Thymus (tissue), 11 donors: ENCODE measurements at regions not wholly inside any gene's neighbourhood (a gene's known extent, or its start where the extent isn't known, plus 50 kb on each side); places are given as distances from the start of the nearest gene placed in this dataset.

ENCODE experiments used
- DNase-seq, 9 donors: peaks; one replicate each; pipeline ENCODE4 v3.0.0-alpha.2; 2013; ENCODE audit warnings: low spot score in 9 of 9, low read depth in 6 of 9, missing footprints in 1 of 9
- H3K27ac ChIP-seq, 2 donors: one replicate each; pipeline ENCODE4 v1.5.1; 2013; ENCODE audit warnings: control low read depth in 1 of 2, low read depth in 1 of 2, low read length in 1 of 2, mild to moderate bottlenecking in 1 of 2, moderate library complexity in 1 of 2
- H3K27me3 ChIP-seq, 2 donors: one replicate each; pipeline ENCODE4 v1.5.1; 2013; ENCODE audit warnings: low read length in 1 of 2; ENCODE audit not compliant: control insufficient read depth in 2 of 2, insufficient read depth in 1 of 2
- H3K36me3 ChIP-seq, 2 donors: one replicate each; pipeline ENCODE4 v1.5.1; 2013; ENCODE audit warnings: low read length in 1 of 2, mild to moderate bottlenecking in 1 of 2, moderate library complexity in 1 of 2; ENCODE audit not compliant: control insufficient read depth in 2 of 2, insufficient read depth in 2 of 2
- H3K4me1 ChIP-seq, 2 donors: one replicate each; pipeline ENCODE4 v1.5.1; 2013; ENCODE audit warnings: low read length in 2 of 2; ENCODE audit not compliant: control insufficient read depth in 2 of 2, insufficient read depth in 2 of 2
- H3K4me3 ChIP-seq, 2 donors: one replicate each; pipeline ENCODE4 v1.5.1; 2013; ENCODE audit warnings: low read length in 2 of 2, control low read depth in 1 of 2, mild to moderate bottlenecking in 1 of 2
- H3K9me3 ChIP-seq, 2 donors: one replicate each; pipeline ENCODE4 v1.5.1; 2013; ENCODE audit warnings: low read length in 1 of 2, mild to moderate bottlenecking in 1 of 2; ENCODE audit not compliant: control insufficient read depth in 2 of 2, insufficient read depth in 1 of 2
- WGBS: extraction: QIAGEN DNeasy Blood & Tissue Kit; methylation state at CpG from one replicate; pipeline ENCODE4 v1.1.7; 2013; 5-methylcytosine and 5-hydroxymethylcytosine counted together
- donor health status: healthy.

DNA sequence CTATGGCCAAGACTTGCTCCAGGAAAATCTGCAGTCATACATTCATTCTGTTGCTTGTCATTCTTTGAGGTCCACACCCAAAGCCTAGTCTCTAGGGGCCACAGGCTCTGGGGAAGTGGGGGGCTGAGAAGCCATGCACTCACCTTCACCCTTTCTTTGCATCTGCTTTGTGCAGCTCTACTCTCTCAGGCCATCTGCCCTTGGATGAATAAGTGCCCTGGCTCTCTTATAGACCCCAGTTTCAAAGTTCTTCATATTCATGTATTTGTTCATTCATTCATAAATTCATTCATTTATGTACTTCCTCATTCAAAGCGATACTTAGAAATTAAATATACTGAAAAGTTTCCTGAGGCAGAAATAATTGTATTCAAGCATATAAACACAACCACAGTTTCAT lies 130.3 kb upstream of the FAM98A start:
- WGBS, result 87% methylated on average over 1 of the region's 1 CpG
- H3K27me3 ChIP-seq, result no peaks in the 10 kb centered on the region

DNA sequence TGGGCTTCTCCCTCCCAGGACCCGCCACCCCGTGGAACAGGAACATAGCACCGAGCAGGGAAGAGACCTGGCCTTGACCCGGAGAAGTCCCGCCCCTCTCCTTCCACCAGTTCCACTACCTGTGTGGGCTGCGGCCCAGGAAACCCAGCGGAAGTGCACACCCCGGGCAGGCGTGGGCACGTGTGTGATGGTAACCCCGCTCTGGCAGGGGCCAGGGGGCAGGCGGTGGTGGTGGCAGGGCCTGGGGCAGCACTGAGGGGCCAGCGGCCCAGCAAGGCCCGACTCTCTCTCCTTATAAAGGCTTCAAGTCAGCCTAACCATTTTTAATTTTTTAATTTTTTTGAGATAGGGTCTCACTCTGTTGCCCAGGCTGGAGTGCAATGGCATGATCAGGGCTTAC lies 129.0 kb upstream of the FAM98A start:
- no peaks in the 10 kb centered on the region for H3K4me1 ChIP-seq
- no peaks in the 10 kb centered on the region for H3K36me3 ChIP-seq
- H3K27ac ChIP-seq, result no peak overlapping the region
- H3K9me3 ChIP-seq, result peaks cover 1 to 13% of the 10 kb centered on the region in 2 donors
- WGBS, result 94% methylated on average over 14 of the region's 14 CpGs
- DNase-seq, result no peak
- no peak overlapping the region for H3K4me3 ChIP-seq
- no peaks in the 10 kb centered on the region for H3K27me3 ChIP-seq

More for the DNA sequence above, 130.3 kb upstream of the FAM98A start:
- no peaks in the 10 kb centered on the region for H3K36me3 ChIP-seq
- no peak for DNase-seq
- H3K4me1 ChIP-seq, result no peaks in the 10 kb centered on the region
- no peak overlapping the region for H3K4me3 ChIP-seq
- no peak overlapping the region for H3K27ac ChIP-seq
- H3K9me3 ChIP-seq, result peaks cover 1 to 13% of the 10 kb centered on the region in 2 donors

DNA sequence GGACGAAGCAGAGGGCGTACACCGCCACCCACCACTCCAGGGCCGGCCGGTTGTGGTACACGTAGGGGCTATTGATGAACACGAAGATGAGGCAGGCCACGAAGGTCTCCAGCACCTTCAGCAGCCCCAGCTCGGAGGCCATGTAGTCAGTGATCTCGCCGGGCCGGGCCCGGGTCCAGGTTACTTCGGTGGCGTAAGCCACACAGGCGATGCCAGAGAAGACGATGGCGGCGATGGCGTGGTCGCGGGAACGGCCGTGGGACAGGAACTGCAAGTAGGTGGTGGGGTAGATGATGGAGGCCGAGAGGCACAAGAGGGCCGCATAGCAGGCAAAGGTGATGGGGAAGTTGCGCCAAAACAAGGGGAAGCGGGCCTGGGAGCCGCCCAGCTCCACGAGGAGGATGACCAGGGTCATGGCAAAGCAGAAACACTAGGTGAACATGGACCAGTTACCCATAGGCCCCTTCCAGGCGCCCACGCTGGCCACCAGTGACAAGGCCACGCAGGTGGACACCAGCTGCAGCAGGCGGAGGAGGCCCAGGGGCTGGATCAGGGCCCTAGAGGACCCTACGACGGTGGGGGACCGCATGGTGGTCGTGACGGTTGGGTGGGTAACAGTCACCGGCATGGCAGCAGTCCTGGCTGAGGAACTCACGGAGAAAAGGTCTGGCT lies 128.4 kb upstream of the FAM98A start:
- Histone ChIP-seq H3K4me3 (no peak overlapping the region), H3K27ac (no peak overlapping the region), H3K4me1 (no peaks in the 10 kb centered on the region), H3K9me3 (peaks cover 1 to 13% of the 10 kb centered on the region in 2 donors), H3K27me3 (no peaks in the 10 kb centered on the region), H3K36me3 (no peaks in the 10 kb centered on the region)
- no peak for DNase-seq
- 96% methylated on average over 41 of the region's 41 CpGs for WGBS

DNA sequence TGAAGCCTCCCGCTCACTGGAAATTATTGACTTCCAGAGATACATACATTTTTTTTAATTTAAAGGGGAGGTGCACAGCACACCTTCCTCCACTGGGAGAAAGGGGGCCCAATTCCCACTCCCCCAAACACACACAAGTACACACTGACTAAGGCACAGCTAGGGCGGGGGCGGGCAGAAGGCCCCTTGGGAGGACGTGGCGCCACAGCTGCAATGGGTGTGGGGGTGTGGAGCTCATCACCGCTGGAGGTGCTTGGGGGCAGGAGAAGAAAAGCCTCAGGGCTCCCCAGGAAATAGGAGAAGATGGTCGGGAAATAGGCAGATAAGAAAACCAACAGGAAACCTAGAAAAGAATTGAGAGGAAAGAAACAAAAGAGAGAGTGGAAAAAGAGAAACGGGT lies 127.3 kb upstream of the FAM98A start:
- H3K36me3 ChIP-seq, result no peaks in the 10 kb centered on the region
- H3K27ac ChIP-seq, result no peak overlapping the region
- 81% methylated on average over 8 of the region's 8 CpGs for WGBS
- H3K4me1 ChIP-seq, result no peaks in the 10 kb centered on the region
- peaks cover 1 to 13% of the 10 kb centered on the region in 2 donors for H3K9me3 ChIP-seq
- no peaks in the 10 kb centered on the region for H3K27me3 ChIP-seq
- no peak for DNase-seq
- no peak overlapping the region for H3K4me3 ChIP-seq

DNA sequence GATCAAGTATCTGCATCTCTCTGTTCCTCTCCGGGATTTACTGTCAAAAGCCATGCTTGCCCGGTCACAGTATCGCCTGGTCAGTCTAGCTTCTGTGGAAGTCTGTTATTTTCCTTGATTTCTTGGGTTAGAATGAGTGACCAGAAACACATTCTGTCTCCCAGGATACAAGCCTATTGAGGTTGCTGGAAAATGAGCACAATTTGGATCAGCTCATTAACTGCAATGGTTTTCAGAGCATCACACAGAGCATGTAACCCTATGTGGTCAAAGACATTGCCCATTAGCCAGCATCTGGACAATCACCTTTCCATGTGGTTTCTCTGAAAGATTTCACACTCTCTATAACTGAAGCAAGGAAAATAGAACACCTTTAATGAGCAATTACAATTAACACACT lies 124.2 kb upstream of the FAM98A start:
- Histone ChIP-seq H3K27me3 (no peaks in the 10 kb centered on the region), H3K9me3 (peaks cover 1 to 13% of the 10 kb centered on the region in 2 donors), H3K4me3 (no peak overlapping the region), H3K4me1 (no peaks in the 10 kb centered on the region), H3K27ac (no peak overlapping the region), H3K36me3 (no peaks in the 10 kb centered on the region)
- WGBS, result 68% methylated on average over 3 of the region's 3 CpGs
- no peak for DNase-seq

DNA sequence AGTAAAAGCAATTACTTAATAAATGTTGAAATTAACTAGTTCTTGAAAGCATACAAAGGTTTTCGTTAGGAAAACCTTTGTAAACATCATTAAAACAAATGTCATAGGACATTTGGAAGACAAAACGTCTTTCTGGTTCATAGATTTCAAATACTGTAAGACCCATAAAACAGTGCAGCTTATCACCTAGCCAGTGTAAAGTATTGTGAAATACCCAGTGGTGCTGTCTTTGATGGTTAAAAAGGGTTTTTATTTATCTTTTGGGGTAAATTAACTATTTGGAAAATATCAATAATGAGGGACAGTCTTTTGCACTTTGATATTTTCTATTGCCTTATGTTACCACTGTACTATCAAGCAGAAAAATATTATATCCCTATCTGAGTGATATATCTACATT lies 120.0 kb upstream of the FAM98A start:
- H3K4me1 ChIP-seq, result no peaks in the 10 kb centered on the region

DNA sequence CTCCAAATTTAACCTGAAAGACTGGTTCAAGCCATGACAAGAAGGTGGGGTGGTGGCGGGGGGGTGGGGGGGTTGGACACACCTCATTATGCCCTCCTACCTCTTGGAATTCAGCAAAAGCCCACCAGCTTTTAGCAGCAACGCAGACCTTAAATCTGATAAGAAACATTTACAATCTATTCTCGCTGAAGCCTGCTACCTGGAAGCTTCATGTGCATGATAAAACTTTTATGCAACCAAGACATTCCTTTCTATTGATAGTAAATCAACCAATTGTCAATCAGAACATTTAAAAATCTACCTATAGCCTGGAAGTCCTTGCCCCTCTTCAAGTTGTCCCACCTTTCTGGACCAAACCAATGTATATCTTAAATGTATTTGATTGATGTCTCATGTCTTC lies 113.6 kb upstream of the FAM98A start:
- 95% methylated on average over 3 of the region's 3 CpGs for WGBS
- no peak overlapping the region for H3K27ac ChIP-seq
- H3K4me3 ChIP-seq, result no peak overlapping the region
- DNase-seq, result no peak
- H3K27me3 ChIP-seq, result no peaks in the 10 kb centered on the region
- no peaks in the 10 kb centered on the region for H3K9me3 ChIP-seq
- no peaks in the 10 kb centered on the region for H3K4me1 ChIP-seq
- H3K36me3 ChIP-seq, result no peaks in the 10 kb centered on the region

More for the DNA sequence above, 120.0 kb upstream of the FAM98A start:
- DNase-seq, result no peak
- H3K27me3 ChIP-seq, result no peaks in the 10 kb centered on the region
- WGBS, result 47% methylated on average over 2 of the region's 2 CpGs
- no peaks in the 10 kb centered on the region for H3K9me3 ChIP-seq
- no peak overlapping the region for H3K27ac ChIP-seq
- H3K4me3 ChIP-seq, result no peak overlapping the region
- no peaks in the 10 kb centered on the region for H3K36me3 ChIP-seq

DNA sequence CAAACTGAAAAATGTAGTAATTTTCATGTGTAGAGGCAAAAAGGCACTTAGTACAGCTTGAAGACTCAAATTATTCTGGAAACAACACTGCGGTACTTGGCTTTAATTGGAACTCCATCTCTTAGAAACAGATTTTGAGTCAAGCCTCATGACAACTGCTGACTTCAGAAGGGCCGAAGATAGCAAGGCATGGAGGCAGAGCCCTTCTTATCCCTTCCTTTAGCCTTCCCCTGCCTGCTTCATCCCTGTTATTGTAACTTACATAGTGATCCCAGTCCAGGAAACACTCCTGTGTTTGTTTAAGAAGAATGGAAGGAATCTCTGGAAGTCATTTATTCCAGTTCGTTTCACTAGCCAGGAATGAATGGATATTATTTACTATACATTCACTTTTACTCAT lies 110.9 kb upstream of the FAM98A start:
- Histone ChIP-seq H3K36me3 (no peaks in the 10 kb centered on the region), H3K9me3 (no peaks in the 10 kb centered on the region), H3K27me3 (no peaks in the 10 kb centered on the region), H3K4me3 (no peak overlapping the region), H3K4me1 (no peaks in the 10 kb centered on the region), H3K27ac (no peak overlapping the region)
- 90% methylated on average over 3 of the region's 3 CpGs for WGBS
- DNase-seq, result no peak

DNA sequence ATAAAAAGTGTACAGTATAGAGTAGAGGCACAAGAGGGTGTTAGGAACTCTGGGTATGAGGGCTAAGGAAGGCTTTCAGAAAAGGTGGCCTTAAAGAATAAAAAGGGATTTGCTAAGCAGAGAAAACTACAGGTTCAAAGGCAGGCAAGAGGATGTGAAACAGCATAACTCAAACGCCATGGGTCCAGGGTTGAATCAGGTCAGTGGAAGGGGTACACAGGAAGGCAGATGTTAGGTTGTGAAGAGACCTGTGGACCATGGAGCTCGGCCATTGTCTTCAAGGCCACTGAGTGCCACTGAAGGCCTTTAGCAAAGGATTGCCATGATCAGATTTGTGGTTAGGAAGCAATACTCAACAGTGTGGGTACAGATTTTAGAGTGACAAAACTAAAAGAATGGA lies 108.2 kb upstream of the FAM98A start:
- no peaks in the 10 kb centered on the region for H3K27me3 ChIP-seq
- no peak overlapping the region for H3K27ac ChIP-seq
- H3K4me3 ChIP-seq, result no peak overlapping the region
- H3K36me3 ChIP-seq, result no peaks in the 10 kb centered on the region
- H3K4me1 ChIP-seq, result no peaks in the 10 kb centered on the region
- DNase-seq, result no peak
- no peaks in the 10 kb centered on the region for H3K9me3 ChIP-seq
- 87% methylated on average over 2 of the region's 2 CpGs for WGBS
